DMS153 (cell line): ENCODE measurements at regions not wholly inside any gene's neighbourhood (a gene's known extent, or its start where the extent isn't known, plus 50 kb on each side); places are given as distances from the start of the nearest gene placed in this dataset.
"Not testable (repeated sequence)": the region's sequence is repeated elsewhere in the genome, so short reads cannot be mapped to it uniquely, and the experiment has no call there.

Experiments
- DNase-seq: peaks from one replicate; lab custom pipeline; 2025; lab: John Stamatoyannopoulos, UW

GRCh38 chr6:127406722-127407121 is 52.5 kb downstream of the KIAA0408 start:
- DNase-seq, result not testable (repeated sequence)

DNA sequence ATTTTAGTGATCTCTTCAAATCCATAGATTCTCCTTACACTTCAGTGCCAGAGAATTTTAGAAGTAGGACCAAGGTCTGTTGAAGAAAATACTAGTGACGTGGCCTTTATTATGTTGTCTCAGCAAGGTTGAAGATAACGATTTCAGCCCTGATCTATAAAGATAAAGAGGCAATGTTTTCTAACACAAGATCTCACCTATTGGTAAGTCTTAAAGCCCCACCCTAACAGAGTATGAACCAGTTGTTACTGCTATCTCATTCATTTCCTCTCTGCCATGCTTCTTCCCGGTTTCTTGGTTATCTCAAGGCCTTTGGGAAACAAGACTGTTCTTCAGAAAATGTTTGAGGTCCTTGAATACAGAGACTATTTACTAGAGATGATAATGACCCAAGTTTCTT is 53.1 kb downstream of the KIAA0408 start:
- DNase-seq, result no peak

GRCh38 chr6:127404594-127405178 is 54.5 kb downstream of the KIAA0408 start:
- DNase-seq, result no peak

- DNase-seq, result no peak
Observed at GRCh38 chr6:127404133-127404532, 55.1 kb downstream of the KIAA0408 start.

DNA sequence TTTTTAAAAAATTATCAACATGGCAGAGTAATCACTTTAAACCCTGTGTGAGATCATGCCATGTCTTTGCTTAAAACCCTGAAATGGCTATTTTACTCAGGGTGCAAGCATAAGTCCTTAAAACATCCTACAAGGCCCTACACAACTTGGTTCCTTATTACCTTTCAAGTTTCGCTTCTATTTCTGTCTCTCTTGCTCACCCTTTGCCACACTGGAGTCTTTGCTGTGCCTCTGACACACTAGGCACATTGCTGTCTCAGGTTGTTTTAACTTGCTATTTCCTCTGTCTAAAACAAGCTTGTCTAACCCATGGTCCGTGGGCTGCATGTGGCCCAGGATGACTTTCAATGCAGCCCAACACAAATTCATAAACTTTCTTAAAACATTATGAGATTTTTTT is 55.6 kb downstream of the KIAA0408 start:
- no peak for DNase-seq

DNA sequence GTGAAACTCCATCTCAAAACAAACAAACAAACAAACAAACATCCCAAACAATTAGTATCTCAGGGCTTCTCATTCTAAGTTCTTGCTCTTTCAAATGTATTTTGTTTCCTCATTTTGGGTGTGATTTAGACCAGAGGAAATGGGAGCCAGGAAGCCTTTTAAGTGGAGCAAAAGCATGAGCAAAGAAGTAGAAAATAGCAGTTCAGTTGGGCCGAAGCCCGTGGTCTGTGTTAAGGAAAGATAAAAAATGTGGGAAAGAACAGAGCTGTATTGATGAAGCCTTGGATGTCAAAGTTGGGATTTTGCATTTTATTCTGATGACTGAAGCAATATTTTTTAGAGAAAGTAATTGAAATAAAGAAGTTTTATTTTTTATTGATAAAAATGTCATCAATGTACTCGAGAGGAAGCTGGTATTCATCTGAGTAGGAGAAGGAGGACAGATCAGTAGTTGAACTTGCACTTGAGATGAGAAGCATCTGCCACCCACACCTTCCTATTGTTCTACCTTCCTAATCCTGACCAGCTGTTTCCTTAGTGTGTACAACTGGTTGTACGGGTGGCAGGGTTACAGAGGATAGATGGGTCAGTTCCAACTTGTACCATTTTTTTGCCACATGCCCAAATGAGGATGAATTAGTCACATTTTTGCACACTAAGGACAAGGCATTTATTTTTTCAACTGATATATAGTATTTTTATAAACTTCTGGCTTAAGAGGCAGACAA is 56.1 kb downstream of the KIAA0408 start:
- peak; percentile 4 for DNase-seq

- DNase-seq, result no peak
Observed at GRCh38 chr6:127397729-127398630, 54.6 kb upstream of the ECHDC1 start.

DNA sequence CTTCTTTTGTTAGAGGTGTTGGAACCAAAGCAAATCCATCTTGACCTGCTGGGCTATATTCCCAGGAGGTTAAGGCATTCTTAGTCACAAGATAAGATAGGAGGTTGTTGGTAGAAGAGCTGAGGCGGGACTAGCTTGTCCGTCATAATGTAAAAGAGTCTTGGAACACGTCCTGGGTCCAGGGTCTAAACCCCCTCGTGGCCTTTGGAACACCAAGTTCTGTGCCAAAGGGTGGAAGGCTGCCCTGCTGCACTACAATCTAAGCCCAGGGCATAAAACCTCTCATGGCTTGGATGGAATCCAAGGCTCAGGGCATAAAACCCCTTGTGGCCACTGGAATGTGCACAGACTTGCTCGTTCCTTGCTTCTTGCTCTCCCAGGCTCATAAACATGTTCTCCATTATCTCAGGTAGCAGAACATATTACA is 53.8 kb upstream of the ECHDC1 start:
- peak; percentile 31 for DNase-seq
